ENCODE measurements at regions not wholly inside any gene's neighbourhood (a gene's known extent, or its start where the extent isn't known, plus 50 kb on each side); places are given as distances from the start of the nearest gene placed in this dataset.

DNA sequence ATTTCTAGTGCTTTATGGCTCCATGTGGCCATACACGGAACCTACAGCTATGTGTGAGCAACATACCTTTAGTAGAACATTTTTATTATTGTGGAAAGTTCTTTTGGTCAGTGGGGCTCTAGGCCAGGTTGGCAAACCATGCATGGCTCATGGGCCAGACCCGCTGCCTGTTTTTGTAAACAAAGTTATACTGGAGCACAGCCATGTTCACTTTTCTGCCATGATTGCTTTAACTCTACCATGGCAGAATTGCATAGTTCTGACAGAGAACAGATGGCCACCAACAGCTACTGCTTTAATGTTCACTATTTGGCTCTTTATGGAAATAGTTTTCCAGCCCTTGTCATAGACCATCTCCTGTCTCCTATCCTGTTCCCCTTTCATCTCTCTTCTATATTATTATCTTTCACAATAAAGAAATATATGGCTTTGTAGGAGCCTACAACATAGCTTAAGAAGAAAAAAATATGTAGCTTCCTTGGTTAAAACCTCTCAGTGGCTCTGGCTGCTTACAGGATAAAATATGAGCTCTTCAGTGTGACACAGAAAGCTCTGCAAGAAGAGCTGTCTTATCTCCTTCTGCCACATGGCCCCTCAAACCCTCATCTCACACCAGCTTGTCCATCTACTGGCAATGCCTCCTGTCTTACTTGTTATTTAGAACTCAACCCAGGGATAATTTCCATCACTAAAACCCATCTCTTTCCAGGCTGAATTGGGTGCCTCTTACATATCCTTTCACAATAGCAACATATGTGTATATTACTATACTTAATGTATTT, 54.6 kb upstream of the RWDD3 start:
- Histone ChIP-seq H3K27ac (no peak overlapping the region), H3K4me3 (ENCODE audit: low read depth, low read length) (no peak overlapping the region), H3K36me3 (replicated peaks) (no peaks in the 10 kb centered on the region), H3K27me3 (replicated peaks) (no peaks in the 10 kb centered on the region)
- TF ChIP-seq, protein P1, sequence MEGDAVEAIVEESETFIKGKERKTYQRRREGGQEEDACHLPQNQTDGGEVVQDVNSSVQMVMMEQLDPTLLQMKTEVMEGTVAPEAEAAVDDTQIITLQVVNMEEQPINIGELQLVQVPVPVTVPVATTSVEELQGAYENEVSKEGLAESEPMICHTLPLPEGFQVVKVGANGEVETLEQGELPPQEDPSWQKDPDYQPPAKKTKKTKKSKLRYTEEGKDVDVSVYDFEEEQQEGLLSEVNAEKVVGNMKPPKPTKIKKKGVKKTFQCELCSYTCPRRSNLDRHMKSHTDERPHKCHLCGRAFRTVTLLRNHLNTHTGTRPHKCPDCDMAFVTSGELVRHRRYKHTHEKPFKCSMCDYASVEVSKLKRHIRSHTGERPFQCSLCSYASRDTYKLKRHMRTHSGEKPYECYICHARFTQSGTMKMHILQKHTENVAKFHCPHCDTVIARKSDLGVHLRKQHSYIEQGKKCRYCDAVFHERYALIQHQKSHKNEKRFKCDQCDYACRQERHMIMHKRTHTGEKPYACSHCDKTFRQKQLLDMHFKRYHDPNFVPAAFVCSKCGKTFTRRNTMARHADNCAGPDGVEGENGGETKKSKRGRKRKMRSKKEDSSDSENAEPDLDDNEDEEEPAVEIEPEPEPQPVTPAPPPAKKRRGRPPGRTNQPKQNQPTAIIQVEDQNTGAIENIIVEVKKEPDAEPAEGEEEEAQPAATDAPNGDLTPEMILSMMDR (IDR thresholded peaks at IDR 0.05; ENCODE audit: low read depth, low read length, missing control alignments), result no peak
- in situ Hi-C loops (cut with HindIII; ENCODE audit: low pct_ligation_motif_present, low sequenced_read_pairs), result no loop called here
- no peak for DNase-seq

DNA sequence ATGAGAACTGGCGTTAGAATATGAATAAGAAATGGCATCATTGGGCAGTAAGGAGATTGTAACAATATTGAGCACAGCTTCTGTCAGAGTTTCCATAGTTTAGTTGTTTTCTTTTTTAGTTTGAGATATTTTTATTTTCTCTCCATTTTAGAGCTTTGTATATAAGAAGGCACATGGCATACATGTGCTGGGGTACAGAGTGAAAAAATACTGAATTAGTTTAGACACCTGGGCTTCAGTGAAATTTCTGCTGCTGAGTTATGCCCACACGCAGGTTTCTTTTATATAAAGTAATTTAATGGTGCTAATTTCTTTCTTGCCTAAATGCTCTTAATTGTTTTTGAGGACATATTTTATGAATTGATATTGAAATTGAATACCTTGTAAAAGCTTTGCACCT, 53.6 kb upstream of the RWDD3 start:
- no peak for DNase-seq
- Histone ChIP-seq H3K27me3 (replicated peaks) (no peaks in the 10 kb centered on the region), H3K4me3 (ENCODE audit: low read depth, low read length) (no peak overlapping the region), H3K36me3 (replicated peaks) (no peaks in the 10 kb centered on the region), H3K27ac (no peak overlapping the region)
- in situ Hi-C loops (cut with HindIII; ENCODE audit: low pct_ligation_motif_present, low sequenced_read_pairs), result no loop called here
- TF ChIP-seq, protein P1 (IDR thresholded peaks at IDR 0.05; ENCODE audit: low read depth, low read length, missing control alignments), result no peak

DNA sequence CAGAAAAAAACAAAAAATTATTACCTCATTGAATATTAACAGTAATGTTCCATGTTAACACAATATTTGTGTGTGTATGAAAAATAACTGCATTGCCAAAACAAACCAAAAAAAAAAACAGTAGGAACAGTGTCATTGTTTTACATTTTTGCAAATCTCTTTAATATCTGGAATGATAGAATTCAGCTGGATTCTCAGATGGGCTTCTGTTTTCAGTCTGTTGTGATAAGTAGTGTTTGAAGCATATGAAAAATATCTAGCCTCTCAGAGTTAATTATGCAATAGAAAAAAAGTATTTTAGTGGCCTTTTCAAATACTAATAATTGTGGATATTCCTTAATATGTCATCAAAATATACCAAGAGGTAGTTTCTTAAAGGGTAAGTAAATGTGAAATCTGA, 52.9 kb upstream of the RWDD3 start:
- TF ChIP-seq, protein P1 (IDR thresholded peaks at IDR 0.05; ENCODE audit: low read depth, low read length, missing control alignments), result no peak

DNA sequence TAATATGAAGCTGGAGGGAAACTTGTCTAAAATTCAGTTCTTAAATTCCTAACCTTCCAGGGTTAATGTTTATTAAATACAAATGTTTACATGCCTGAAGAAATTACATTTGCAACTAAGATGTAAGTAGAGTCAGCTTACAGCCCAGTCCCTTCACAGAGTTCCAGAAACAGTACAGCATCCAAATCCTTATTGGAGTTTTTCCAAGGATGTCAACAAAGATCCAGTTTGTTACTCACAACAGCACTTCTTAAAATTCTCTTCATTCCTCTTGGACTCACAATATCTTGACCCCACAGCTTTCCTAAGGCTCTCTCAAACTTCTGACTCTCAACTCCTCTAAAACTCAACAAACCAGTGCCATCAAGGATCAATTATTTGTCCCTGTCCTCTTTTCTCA, 50.1 kb upstream of the RWDD3 start:
- Histone ChIP-seq H3K27me3 (replicated peaks) (no peaks in the 10 kb centered on the region), H3K27ac (no peak overlapping the region), H3K36me3 (replicated peaks) (no peaks in the 10 kb centered on the region), H3K4me3 (ENCODE audit: low read depth, low read length) (no peak overlapping the region)
- in situ Hi-C loops (cut with HindIII; ENCODE audit: low pct_ligation_motif_present, low sequenced_read_pairs), result no loop called here
- TF ChIP-seq, protein P1 (IDR thresholded peaks at IDR 0.05; ENCODE audit: low read depth, low read length, missing control alignments), result no peak
- DNase-seq, result no peak

More for the DNA sequence above, 52.9 kb upstream of the RWDD3 start:
- Histone ChIP-seq H3K4me3 (ENCODE audit: low read depth, low read length) (no peak overlapping the region), H3K27me3 (replicated peaks) (no peaks in the 10 kb centered on the region), H3K27ac (no peak overlapping the region), H3K36me3 (replicated peaks) (no peaks in the 10 kb centered on the region)
- DNase-seq, result no peak
- in situ Hi-C loops (cut with HindIII; ENCODE audit: low pct_ligation_motif_present, low sequenced_read_pairs), result no loop called here
